HEK293T (cell line): ENCODE measurements at regions not wholly inside any gene's neighbourhood (a gene's known extent, or its start where the extent isn't known, plus 50 kb on each side); places are given as distances from the start of the nearest gene placed in this dataset.
"Not testable (repeated sequence)": the region's sequence is repeated elsewhere in the genome, so short reads cannot be mapped to it uniquely, and the experiment has no call there.

Experiments
- CTCF ChIA-PET: fragments of 350-600 bp; formaldehyde crosslinking; extraction: SDS; loops from one replicate; lab custom pipeline; 2021; ENCODE audit warnings: antibody characterized with exemption, inconsistent platforms; lab: Yijun Ruan, JAX
- POLR2A ChIA-PET: fragments of 350-600 bp; formaldehyde crosslinking; extraction: SDS; loops from one replicate; lab custom pipeline; 2020; ENCODE audit warnings: antibody characterized with exemption, inconsistent platforms; lab: Yijun Ruan, JAX
- DNase-seq: peaks from one replicate; pipeline ENCODE4 v3.0.0; 2012; ENCODE audit warnings: mixed read lengths; ENCODE audit errors: extremely low spot score
- ARNT ChIP-seq: fragments of 450-650 bp; IDR thresholded peaks from 2 replicates; pipeline ENCODE4 v1.6.1; 2017; ENCODE audit warnings: mild to moderate bottlenecking
- BHLHE40 ChIP-seq: fragments of 450-650 bp; IDR thresholded peaks from 2 replicates; pipeline ENCODE4 v1.6.1; 2016; ENCODE audit warnings: mild to moderate bottlenecking, moderate library complexity, borderline replicate concordance
- CTBP1 ChIP-seq: fragments of 450-650 bp; IDR thresholded peaks from 2 replicates; pipeline ENCODE4 v1.6.1; 2016; ENCODE audit warnings: borderline replicate concordance
- ELF4 ChIP-seq: fragments of 450-650 bp; IDR thresholded peaks from 2 replicates; pipeline ENCODE4 v1.6.1; 2017; ENCODE audit warnings: antibody characterized with exemption
- FOXA1 ChIP-seq: fragments of 450-650 bp; IDR thresholded peaks from 2 replicates; pipeline ENCODE4 v1.6.1; 2016; ENCODE audit warnings: mild to moderate bottlenecking
- FOXK2 ChIP-seq: fragments of 450-650 bp; IDR thresholded peaks from 2 replicates; pipeline ENCODE4 v1.6.1; 2016; ENCODE audit warnings: mild to moderate bottlenecking
- FOXM1 ChIP-seq: fragments of 450-650 bp; IDR thresholded peaks from 2 replicates; pipeline ENCODE4 v1.6.1; 2017; ENCODE audit warnings: mild to moderate bottlenecking, borderline replicate concordance
- HDGF ChIP-seq: fragments of 450-650 bp; IDR thresholded peaks from 2 replicates; pipeline ENCODE4 v1.6.1; 2017; ENCODE audit warnings: antibody characterized with exemption, borderline replicate concordance
- L3MBTL2 ChIP-seq: fragments of 450-650 bp; conservative IDR thresholded peaks from 2 replicates; pipeline ENCODE4 v1.6.1; 2016; ENCODE audit warnings: mild to moderate bottlenecking
- LEF1 ChIP-seq: fragments of 450-650 bp; IDR thresholded peaks from 2 replicates; pipeline ENCODE4 v1.6.1; 2017; ENCODE audit warnings: mild to moderate bottlenecking, borderline replicate concordance
- NFRKB ChIP-seq: fragments of 450-650 bp; IDR thresholded peaks from 2 replicates; pipeline ENCODE4 v1.6.1; 2016; ENCODE audit warnings: mild to moderate bottlenecking, moderate library complexity
- SP1 ChIP-seq: fragments of 450-650 bp; IDR thresholded peaks from 2 replicates; pipeline ENCODE4 v1.6.1; 2017
- SUZ12 ChIP-seq: fragments of 450-650 bp; IDR thresholded peaks from 2 replicates; pipeline ENCODE4 v1.6.1; 2016; ENCODE audit warnings: mild to moderate bottlenecking
- TARDBP ChIP-seq: fragments of 450-650 bp; IDR thresholded peaks from 2 replicates; pipeline ENCODE4 v1.6.1; 2016
- ZNF384 ChIP-seq: fragments of 450-650 bp; IDR thresholded peaks from 2 replicates; pipeline ENCODE4 v1.6.1; 2016
- TF ChIP-seq, protein P1 (sequence below): fragments of 450-650 bp; IDR thresholded peaks from 2 replicates; pipeline ENCODE4 v1.6.1; 2016

DNA sequence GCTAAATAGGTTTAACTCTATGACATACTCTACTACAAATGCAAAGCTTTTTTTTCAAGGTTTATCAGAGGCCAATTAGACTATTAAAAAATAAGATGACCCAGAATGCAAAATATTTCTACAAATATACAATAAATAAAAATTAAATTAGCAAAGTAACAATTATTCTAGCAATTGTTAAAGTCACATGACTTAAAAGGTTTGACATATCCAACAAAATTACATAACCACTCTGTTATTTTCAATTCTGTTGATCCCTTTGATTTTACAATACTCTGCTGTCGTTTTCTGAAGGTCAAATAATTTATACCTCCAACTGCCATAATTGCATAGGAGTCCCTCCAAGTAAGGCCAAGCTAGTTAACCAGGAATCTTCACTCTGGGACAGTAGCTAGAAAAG, 292.6 kb upstream of the MIR17HG start:
- CTCF ChIA-PET: no interaction called here
- no peak for TF ChIP-seq TARDBP
- TF ChIP-seq SP1: no peak
- no peak for TF ChIP-seq HDGF
- TF ChIP-seq ELF4: no peak
- POLR2A ChIA-PET: no interaction called here
- DNase-seq: no peak

DNA sequence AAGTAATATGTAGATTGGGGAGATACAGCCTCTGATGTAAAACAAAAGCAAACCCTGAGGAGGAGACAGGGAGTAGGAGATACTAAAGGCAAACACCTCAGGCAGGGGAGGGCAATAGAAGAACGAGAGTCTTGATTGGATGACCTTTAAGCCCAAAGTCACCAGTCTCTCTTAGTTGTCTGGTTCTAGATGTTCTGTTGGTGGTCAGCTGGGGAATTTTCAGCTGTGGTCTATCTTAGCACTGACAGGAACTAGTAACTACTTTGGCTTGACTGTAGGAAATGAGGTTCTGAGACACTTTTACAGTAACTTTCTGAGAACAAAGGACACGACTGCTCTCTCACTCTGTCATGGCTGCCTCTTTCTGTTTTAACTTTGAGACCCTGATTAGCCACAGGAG, 290.7 kb upstream of the MIR17HG start:
- CTCF ChIA-PET: interaction anchor here (0.8 kb wide), 1 partner anchor 21 kb away, joined by 3 read pairs; no protein-coding TSS in a partner anchor
- no peak for DNase-seq
- POLR2A ChIA-PET: no interaction called here
- TF ChIP-seq BHLHE40 (no peak), SP1 (no peak), ARNT (no peak), FOXK2 (no peak), LEF1 (no peak), ZNF384 (no peak), HDGF (no peak), NFRKB (no peak), CTBP1 (no peak), SUZ12 (no peak), L3MBTL2 (no peak)
- TF ChIP-seq, protein P1, sequence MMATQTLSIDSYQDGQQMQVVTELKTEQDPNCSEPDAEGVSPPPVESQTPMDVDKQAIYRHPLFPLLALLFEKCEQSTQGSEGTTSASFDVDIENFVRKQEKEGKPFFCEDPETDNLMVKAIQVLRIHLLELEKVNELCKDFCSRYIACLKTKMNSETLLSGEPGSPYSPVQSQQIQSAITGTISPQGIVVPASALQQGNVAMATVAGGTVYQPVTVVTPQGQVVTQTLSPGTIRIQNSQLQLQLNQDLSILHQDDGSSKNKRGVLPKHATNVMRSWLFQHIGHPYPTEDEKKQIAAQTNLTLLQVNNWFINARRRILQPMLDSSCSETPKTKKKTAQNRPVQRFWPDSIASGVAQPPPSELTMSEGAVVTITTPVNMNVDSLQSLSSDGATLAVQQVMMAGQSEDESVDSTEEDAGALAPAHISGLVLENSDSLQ: no peak

DNA sequence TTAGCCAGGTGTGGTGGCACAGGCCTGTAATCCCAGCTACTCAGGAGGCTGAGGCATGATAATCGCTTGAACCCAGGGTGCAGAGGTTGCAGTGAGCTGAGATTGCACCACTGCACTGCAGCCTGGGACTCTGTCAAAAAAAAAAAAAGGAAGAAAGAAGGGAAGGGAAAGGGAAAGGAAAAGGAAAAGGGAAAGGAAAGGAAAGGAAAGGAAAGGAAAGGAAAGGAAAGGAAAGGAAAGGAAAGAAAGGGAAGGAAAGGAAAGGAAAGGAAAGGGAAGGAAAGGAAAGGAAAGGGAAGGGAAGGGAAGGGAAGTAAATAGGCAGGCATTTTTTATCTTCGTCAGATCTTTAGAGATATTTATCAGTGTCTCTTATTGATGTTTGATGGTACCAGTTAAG, 290.0 kb upstream of the MIR17HG start:
- POLR2A ChIA-PET, DNase-seq: not testable (repeated sequence)
- CTCF ChIA-PET: interaction anchor here (0.6 kb wide), 1 partner anchor 289 kb away, joined by 5 read pairs; no protein-coding TSS in a partner anchor

DNA sequence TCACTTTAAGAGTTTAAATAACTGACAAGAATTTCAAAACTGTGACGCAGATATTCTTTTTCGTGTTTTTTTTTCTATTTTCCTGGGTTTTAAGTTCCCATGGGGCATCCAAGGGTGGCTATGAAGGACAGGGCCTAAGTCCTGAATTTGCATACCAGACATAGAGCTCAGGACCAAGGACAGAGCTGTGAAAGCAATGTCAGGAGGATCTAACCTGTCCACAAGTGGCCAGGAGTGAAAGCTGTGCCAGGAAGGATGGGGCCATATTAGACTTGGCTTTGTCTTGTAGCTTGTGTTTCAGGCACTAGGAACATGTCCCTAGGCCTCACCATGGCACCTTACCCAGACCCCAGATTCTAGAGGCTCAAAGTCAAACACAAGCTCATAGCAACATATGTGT, 289.4 kb upstream of the MIR17HG start:
- no peak for DNase-seq
- TF ChIP-seq SP1 (no peak), FOXA1 (no peak), ELF4 (no peak), FOXK2 (no peak), HDGF (no peak), SUZ12 (no peak), ARNT (no peak), L3MBTL2 (no peak), BHLHE40 (no peak), NFRKB (no peak), TARDBP (no peak), CTBP1 (no peak), ZNF384 (no peak), FOXM1 (no peak), LEF1 (no peak)
- TF ChIP-seq, protein P1: no peak
- ChIA-PET POLR2A (no interaction called here), CTCF (no interaction called here)

DNA sequence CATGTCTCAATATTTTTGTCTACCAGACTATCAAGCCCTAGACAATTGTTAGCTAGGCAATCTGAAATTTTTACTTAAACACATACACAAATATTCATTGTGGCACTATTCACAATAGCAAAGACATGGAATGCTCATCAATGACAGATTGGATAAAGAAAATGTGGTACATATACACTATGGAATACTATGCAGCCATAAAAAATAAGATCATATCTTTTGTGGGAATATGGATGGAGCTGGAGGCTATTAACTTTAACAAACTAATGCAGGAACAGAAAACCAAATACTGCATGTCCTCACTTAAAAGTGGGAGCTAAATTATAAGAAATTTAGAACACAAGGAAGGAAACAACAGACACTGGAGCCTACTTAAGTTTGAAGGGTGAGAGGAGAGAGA, 288.6 kb upstream of the MIR17HG start:
- CTCF ChIA-PET: no interaction called here
- TF ChIP-seq, protein P1: no peak
- TF ChIP-seq HDGF (no peak), L3MBTL2 (no peak), BHLHE40 (no peak), LEF1 (no peak), ELF4 (no peak), TARDBP (no peak), FOXK2 (no peak), SP1 (no peak), ZNF384 (no peak), FOXA1 (no peak), NFRKB (no peak)
- POLR2A ChIA-PET: no interaction called here
- DNase-seq: no peak

DNA sequence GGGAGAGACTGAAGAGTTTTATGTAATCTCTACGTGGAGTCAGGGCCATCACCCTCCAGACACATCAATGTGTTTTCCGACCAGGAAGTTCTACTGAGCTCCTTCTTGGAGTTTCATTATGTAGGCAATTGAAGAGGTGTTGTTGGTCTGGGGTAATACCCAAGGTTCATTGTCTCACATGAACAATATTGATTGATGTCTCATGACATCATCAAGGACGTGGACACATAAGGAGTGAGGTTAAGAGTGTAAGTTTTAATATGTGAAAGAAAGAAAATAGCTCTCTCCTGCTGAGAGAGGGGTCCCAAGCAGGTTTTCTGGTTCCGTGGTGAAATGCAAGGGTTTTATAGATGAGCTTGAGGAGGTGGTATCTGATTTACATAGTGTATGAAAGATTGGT, 280.7 kb upstream of the MIR17HG start:
- no peak for DNase-seq
- TF ChIP-seq ELF4 (no peak), HDGF (no peak), TARDBP (no peak), ZNF384 (no peak), L3MBTL2 (no peak), CTBP1 (no peak), FOXA1 (no peak), BHLHE40 (no peak), NFRKB (no peak), FOXM1 (no peak), LEF1 (no peak), SUZ12 (no peak)
- ChIA-PET CTCF (interaction anchor here (2.3 kb wide), 1 partner anchor 12 kb away, joined by 10 read pairs; no protein-coding TSS in a partner anchor), POLR2A (no interaction called here)

DNA sequence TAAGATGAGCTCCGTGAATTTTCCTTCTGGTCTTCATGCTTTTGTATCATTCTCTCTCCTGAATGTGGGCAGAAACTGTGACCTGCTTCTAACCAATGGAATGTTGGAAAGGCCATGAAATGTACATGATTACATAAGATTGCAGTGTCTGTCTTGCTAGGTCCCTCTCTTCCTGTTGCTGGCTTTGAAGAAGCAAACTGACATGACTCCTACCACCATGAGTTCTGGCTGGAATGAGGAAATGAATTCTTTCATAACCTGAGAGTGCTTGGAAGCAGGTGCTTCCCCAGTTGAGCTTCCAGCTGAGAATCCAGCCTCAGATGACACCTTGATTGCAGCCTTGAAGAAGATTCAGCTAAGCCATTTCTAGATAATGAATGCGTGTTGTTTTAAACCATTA, 275.0 kb upstream of the MIR17HG start:
- ChIA-PET CTCF (interaction anchor here (0.7 kb wide), 1 partner anchor 1693 kb away, joined by 3 read pairs; no protein-coding TSS in a partner anchor), POLR2A (no interaction called here)
- no peak for DNase-seq
- TF ChIP-seq ARNT: no peak
- no peak for TF ChIP-seq FOXK2
- TF ChIP-seq SUZ12: no peak
- TF ChIP-seq L3MBTL2: no peak
- TF ChIP-seq TARDBP: no peak
- TF ChIP-seq, protein P1: no peak
- no peak for TF ChIP-seq FOXM1
- no peak for TF ChIP-seq HDGF
- TF ChIP-seq CTBP1: no peak
- no peak for TF ChIP-seq FOXA1
- no peak for TF ChIP-seq ELF4
- no peak for TF ChIP-seq NFRKB
- TF ChIP-seq LEF1: no peak
- no peak for TF ChIP-seq SP1
- no peak for TF ChIP-seq ZNF384
